HuH-7 (cell line): ENCODE measurements at regions not wholly inside any gene's neighbourhood (a gene's known extent, or its start where the extent isn't known, plus 50 kb on each side); places are given as distances from the start of the nearest gene placed in this dataset.

Source experiments
- DNase-seq: peaks from one replicate; pipeline ENCODE4 v3.0.0; 2011; ENCODE audit warnings: low spot score

- DNase-seq, result no peak
Measured at GRCh38 chr4:120525106-120525505, 397.4 kb downstream of the PRDM5 start.

- DNase-seq, result no peak
Measured at GRCh38 chr4:120524237-120524636, 398.3 kb downstream of the PRDM5 start.

GRCh38 chr4:120520761-120521160, 401.8 kb downstream of the PRDM5 start:
- no peak for DNase-seq

- no peak for DNase-seq
Measured at GRCh38 chr4:120517966-120518365, 404.6 kb downstream of the PRDM5 start.

GRCh38 chr4:120509719-120510118, 412.8 kb downstream of the PRDM5 start:
- no peak for DNase-seq

- no peak for DNase-seq
Measured at GRCh38 chr4:120509222-120509621, 413.3 kb downstream of the PRDM5 start.

GRCh38 chr4:120508036-120508435, 414.5 kb downstream of the PRDM5 start:
- no peak for DNase-seq

- no peak for DNase-seq
Measured at GRCh38 chr4:120506536-120506935, 416.0 kb downstream of the PRDM5 start.

GRCh38 chr4:120498678-120499077, 423.8 kb downstream of the PRDM5 start:
- DNase-seq, result no peak

- DNase-seq, result no peak
Measured at GRCh38 chr4:120491481-120491880, 424.8 kb upstream of the MAD2L1 start.

GRCh38 chr4:120481756-120482155, 415.1 kb upstream of the MAD2L1 start:
- DNase-seq, result no peak

- DNase-seq, result no peak
Measured at GRCh38 chr4:120472447-120473131, 405.9 kb upstream of the MAD2L1 start.

GRCh38 chr4:120466429-120466828, 399.8 kb upstream of the MAD2L1 start:
- DNase-seq, result peak; percentile 1

- DNase-seq, result peak; percentile 0
Measured at GRCh38 chr4:120454788-120455187, 388.1 kb upstream of the MAD2L1 start.

GRCh38 chr4:120452536-120452935, 385.9 kb upstream of the MAD2L1 start:
- no peak for DNase-seq

GRCh38 chr4:120452001-120452400, 385.4 kb upstream of the MAD2L1 start:
- DNase-seq, result no peak

- no peak for DNase-seq
Measured at GRCh38 chr4:120447774-120448173, 381.1 kb upstream of the MAD2L1 start.

GRCh38 chr4:120446051-120446567, 379.5 kb upstream of the MAD2L1 start:
- no peak for DNase-seq

GRCh38 chr4:120445186-120445585, 378.5 kb upstream of the MAD2L1 start:
- DNase-seq, result no peak

GRCh38 chr4:120443116-120443515, 376.5 kb upstream of the MAD2L1 start:
- DNase-seq, result no peak

- DNase-seq, result no peak
Measured at GRCh38 chr4:120440730-120441129, 374.1 kb upstream of the MAD2L1 start.

- DNase-seq, result no peak
Measured at GRCh38 chr4:120435179-120435578, 368.5 kb upstream of the MAD2L1 start.

GRCh38 chr4:120434756-120435155, 368.1 kb upstream of the MAD2L1 start:
- DNase-seq, result no peak

- no peak for DNase-seq
Measured at GRCh38 chr4:120432301-120432860, 365.7 kb upstream of the MAD2L1 start.
